GM13976 (cell line): ENCODE measurements at regions not wholly inside any gene's neighbourhood (a gene's known extent, or its start where the extent isn't known, plus 50 kb on each side); places are given as distances from the start of the nearest gene placed in this dataset.

ENCODE experiments used
- DNase-seq: peaks from one replicate; pipeline ENCODE4 v3.0.0; 2012; ENCODE audit warnings: low spot score
- CTCF ChIP-seq: IDR thresholded peaks from 2 replicates; pipeline ENCODE4 v1.5.1; 2012; ENCODE audit warnings: borderline replicate concordance, mild to moderate bottlenecking; ENCODE audit not compliant: insufficient read depth; ENCODE audit errors: extremely low read depth, missing control alignments, control extremely low read depth
- in situ Hi-C: fragments of 300-500 bp; cut with MboI; formaldehyde crosslinking; loops from one replicate; pipeline ENCODE4 v1.12.0; 2022; ENCODE audit warnings: low sequenced_read_pairs, mixed read lengths, inconsistent platforms; ENCODE audit not compliant: unreplicated experiment

- in situ Hi-C loops, result no loop called here
- DNase-seq, result no peak
- no peak for TF ChIP-seq CTCF
Measured at GRCh38 chr15:87348746-87349145, 907.8 kb downstream of the NTRK3 start.

GRCh38 chr15:87347806-87348515 is 908.6 kb downstream of the NTRK3 start:
- no peak for TF ChIP-seq CTCF
- DNase-seq, result no peak
- in situ Hi-C loops, result no loop called here

- DNase-seq, result no peak
- no peak for TF ChIP-seq CTCF
- in situ Hi-C loops, result no loop called here
Measured at GRCh38 chr15:87345961-87346360, 910.6 kb downstream of the NTRK3 start.

- TF ChIP-seq CTCF, result no peak
- in situ Hi-C loops, result no loop called here
- DNase-seq, result no peak
Measured at GRCh38 chr15:87343966-87344365, 912.6 kb downstream of the NTRK3 start.

GRCh38 chr15:87340370-87340769 is 916.2 kb downstream of the NTRK3 start:
- no peak for TF ChIP-seq CTCF
- in situ Hi-C loops, result no loop called here

GRCh38 chr15:87326269-87326668 is 930.3 kb downstream of the NTRK3 start:
- in situ Hi-C loops, result no loop called here
- no peak for TF ChIP-seq CTCF
- DNase-seq, result no peak

More at GRCh38 chr15:87340370-87340769, 916.2 kb downstream of the NTRK3 start:
- DNase-seq, result no peak

- in situ Hi-C loops, result no loop called here
- DNase-seq, result no peak
- TF ChIP-seq CTCF, result no peak
Measured at GRCh38 chr15:87322870-87323269, 933.7 kb downstream of the NTRK3 start.
